ENCODE measurements at regions not wholly inside any gene's neighbourhood (a gene's known extent, or its start where the extent isn't known, plus 50 kb on each side); places are given as distances from the start of the nearest gene placed in this dataset.

DNA sequence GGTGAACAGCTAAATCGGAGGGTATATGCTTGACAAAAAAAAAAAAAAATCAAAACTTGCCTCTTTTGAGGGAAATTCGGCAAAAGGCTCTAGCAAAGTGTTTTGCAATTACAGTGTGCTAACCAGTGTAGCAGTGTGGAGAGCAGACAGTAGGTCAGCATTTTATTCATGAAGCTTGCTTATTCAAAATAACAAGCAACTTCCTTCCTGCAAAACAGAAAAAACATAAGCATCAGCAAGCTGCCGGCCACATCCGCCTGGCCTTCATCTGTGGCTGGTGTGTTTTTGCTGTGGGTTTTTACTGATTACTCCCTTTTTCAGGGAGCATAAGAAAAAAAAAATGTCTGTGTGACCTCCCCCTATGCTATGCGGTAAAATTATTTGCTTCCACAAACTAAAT, 434.1 kb downstream of the OCA2 start:
- Histone ChIP-seq H3K36me3 (no peaks in the 10 kb centered on the region), H3K27ac (no peak overlapping the region), H3K27me3 (ENCODE audit: low read depth) (no peaks in the 10 kb centered on the region), H3K4me3 (no peak overlapping the region), H3K9me3 (no peaks in the 10 kb centered on the region), H3K4me1 (no peaks in the 10 kb centered on the region)
- no peak for ATAC-seq
- intact Hi-C loops (cut with DNase I), result no loop called here
- DNase-seq, result no peak
- TF ChIP-seq, protein P1, sequence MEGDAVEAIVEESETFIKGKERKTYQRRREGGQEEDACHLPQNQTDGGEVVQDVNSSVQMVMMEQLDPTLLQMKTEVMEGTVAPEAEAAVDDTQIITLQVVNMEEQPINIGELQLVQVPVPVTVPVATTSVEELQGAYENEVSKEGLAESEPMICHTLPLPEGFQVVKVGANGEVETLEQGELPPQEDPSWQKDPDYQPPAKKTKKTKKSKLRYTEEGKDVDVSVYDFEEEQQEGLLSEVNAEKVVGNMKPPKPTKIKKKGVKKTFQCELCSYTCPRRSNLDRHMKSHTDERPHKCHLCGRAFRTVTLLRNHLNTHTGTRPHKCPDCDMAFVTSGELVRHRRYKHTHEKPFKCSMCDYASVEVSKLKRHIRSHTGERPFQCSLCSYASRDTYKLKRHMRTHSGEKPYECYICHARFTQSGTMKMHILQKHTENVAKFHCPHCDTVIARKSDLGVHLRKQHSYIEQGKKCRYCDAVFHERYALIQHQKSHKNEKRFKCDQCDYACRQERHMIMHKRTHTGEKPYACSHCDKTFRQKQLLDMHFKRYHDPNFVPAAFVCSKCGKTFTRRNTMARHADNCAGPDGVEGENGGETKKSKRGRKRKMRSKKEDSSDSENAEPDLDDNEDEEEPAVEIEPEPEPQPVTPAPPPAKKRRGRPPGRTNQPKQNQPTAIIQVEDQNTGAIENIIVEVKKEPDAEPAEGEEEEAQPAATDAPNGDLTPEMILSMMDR (IDR thresholded peaks at IDR 0.05), result no peak

- intact Hi-C loops (cut with DNase I), result no loop called here
- Histone ChIP-seq H3K4me3 (no peak overlapping the region), H3K4me1 (no peaks in the 10 kb centered on the region), H3K9me3 (no peaks in the 10 kb centered on the region), H3K36me3 (no peaks in the 10 kb centered on the region), H3K27ac (no peak overlapping the region), H3K27me3 (ENCODE audit: low read depth) (no peaks in the 10 kb centered on the region)
- DNase-seq (no peak), ATAC-seq (no peak)
- TF ChIP-seq, protein P1 (IDR thresholded peaks at IDR 0.05), result no peak
These were observed 436.2 kb downstream of the OCA2 start for GRCh38 chr15:27662892-27663291.

DNA sequence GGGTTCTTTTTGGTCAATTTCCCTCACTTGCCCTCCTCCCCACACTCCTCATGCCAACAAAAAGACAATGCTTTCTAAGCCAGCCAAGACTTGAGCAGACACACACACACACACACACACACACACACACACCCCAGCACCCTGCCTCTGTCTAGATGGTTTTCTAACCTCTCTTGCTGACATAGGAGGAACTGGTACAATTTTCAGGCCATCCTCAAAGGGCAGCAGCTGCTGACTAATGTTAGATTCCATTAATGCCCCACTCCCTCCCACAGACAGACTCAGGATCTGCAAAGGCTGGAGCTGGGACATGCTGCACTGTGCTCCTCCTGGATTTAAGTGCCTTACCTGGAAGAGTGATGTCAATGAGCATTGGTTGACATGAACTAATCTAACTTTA, 438.4 kb downstream of the OCA2 start:
- intact Hi-C loops (cut with DNase I), result no loop called here
- no peaks in the 10 kb centered on the region for H3K4me1 ChIP-seq
- DNase-seq (no peak), ATAC-seq (no peak)
- H3K4me3 ChIP-seq, result no peak overlapping the region
- no peaks in the 10 kb centered on the region for H3K27me3 ChIP-seq (ENCODE audit: low read depth)
- H3K9me3 ChIP-seq, result no peaks in the 10 kb centered on the region
- TF ChIP-seq, protein P1 (IDR thresholded peaks at IDR 0.05), result no peak
- no peaks in the 10 kb centered on the region for H3K36me3 ChIP-seq
- no peak overlapping the region for H3K27ac ChIP-seq

DNA sequence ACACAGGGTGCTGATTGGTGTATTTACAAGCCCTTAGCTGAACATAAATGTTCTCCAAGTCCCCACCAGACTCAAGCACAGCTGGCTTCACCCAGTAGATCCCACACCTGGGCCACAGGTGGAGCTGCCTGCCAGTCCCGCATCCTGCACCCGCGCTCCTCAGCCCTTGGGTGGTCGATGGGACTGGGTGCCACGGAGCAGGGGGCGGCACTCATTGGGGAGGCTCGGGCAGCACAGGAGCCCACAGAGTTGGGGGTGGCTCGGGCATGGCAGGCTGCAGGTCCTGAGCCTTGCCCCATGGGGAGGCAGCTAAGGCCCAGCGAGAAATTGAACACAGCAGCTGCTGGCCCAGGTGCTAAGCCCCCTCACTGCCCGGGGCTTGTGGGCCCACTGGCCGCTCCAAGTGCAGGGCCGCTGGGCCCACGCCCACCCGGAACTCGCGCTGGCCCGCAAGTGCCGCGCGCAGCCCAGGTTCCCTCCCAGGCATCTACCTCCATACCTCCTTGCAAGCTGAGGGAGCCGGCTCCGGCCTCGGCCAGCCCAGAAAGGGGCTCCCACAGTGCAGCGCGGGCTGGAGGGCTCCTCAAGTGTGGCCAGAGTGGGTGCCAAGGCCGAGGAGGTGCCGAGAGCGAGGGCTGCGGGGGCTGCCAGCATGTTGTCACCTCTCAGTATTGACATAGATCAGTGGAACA, 442.7 kb downstream of the OCA2 start:
- no peaks in the 10 kb centered on the region for H3K4me1 ChIP-seq
- intact Hi-C loops (cut with DNase I), result no loop called here
- H3K4me3 ChIP-seq, result no peak overlapping the region
- no peak for DNase-seq
- TF ChIP-seq, protein P1 (IDR thresholded peaks at IDR 0.05), result no peak
- H3K9me3 ChIP-seq, result no peaks in the 10 kb centered on the region
- H3K36me3 ChIP-seq, result no peaks in the 10 kb centered on the region
- H3K27me3 ChIP-seq (ENCODE audit: low read depth), result no peaks in the 10 kb centered on the region
- ATAC-seq, result no peak
- no peak overlapping the region for H3K27ac ChIP-seq

DNA sequence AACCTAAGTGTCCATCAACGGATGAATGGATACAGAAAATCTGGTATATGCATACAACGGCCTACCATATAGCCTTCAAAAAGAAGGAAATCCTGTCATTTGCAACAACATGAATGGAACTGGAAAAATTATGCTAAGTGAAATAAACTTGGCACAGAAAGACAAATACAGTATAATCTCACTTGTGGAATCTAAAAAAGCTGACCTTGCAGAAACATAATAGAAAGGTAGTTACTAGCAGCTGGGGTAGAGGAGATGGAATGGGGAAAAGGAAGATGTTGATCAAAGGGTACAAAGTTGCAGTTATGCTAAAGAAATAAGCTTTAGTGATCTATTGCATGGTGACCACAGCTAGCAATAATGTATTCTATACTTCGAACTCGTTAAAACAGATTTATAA, 444.1 kb downstream of the OCA2 start:
- no peak for DNase-seq
- ATAC-seq, result no peak

More for the DNA sequence above, 444.1 kb downstream of the OCA2 start:
- no peak overlapping the region for H3K27ac ChIP-seq
- no peaks in the 10 kb centered on the region for H3K4me1 ChIP-seq
- H3K27me3 ChIP-seq (ENCODE audit: low read depth), result no peaks in the 10 kb centered on the region
- intact Hi-C loops (cut with DNase I), result no loop called here
- no peak overlapping the region for H3K4me3 ChIP-seq
- TF ChIP-seq, protein P1 (IDR thresholded peaks at IDR 0.05), result no peak
- H3K9me3 ChIP-seq, result no peaks in the 10 kb centered on the region
- H3K36me3 ChIP-seq, result no peaks in the 10 kb centered on the region
